B cell (primary cell): ENCODE measurements at regions not wholly inside any gene's neighbourhood (a gene's known extent, or its start where the extent isn't known, plus 50 kb on each side); places are given as distances from the start of the nearest gene placed in this dataset.

Source experiments
- ATAC-seq: fragments of 200-7000 bp; cut with Tn5 transposase; one replicate; pipeline ENCODE4 v1.10.0; 2021; ENCODE audit warnings: low read depth, mild to moderate bottlenecking, moderate number of reproducible peaks, moderate library complexity
- CTCF ChIA-PET: fragments of 350-600 bp; sonication (Branson Sonifier 250); formaldehyde crosslinking; loops from one replicate; lab custom pipeline; 2021; ENCODE audit warnings: antibody characterized with exemption, inconsistent platforms; lab: Charles Lee
- POLR2A ChIA-PET: fragments of 350-600 bp; sonication (Branson Sonifier 250); formaldehyde crosslinking; loops from one replicate; lab custom pipeline; 2021; ENCODE audit warnings: antibody characterized with exemption; lab: Charles Lee
- DNase-seq: peaks from one replicate; pipeline ENCODE4 v3.0.0; 2013
- H2AFZ ChIP-seq: 2 replicates; pipeline ENCODE4 v1.6.1; 2012; ENCODE audit warnings: mild to moderate bottlenecking, low read depth, low read length; ENCODE audit not compliant: insufficient read depth, poor library complexity, severe bottlenecking
- H3K27ac ChIP-seq, 2 donors: 1 replicate in 1 of 2; 2 replicates in 1 of 2; pipeline ENCODE4 v1.5.1; 2012 to 2013; ENCODE audit warnings: low read length in 2 of 2, mild to moderate bottlenecking in 2 of 2, moderate library complexity in 1 of 2
- H3K27me3 ChIP-seq, 4 experiments: fragments of 200-600 bp in 1 of 4; sonication (generic) in 1 of 4; replicated peaks in 1 of 4; 1 replicate in 2 of 4; 2 replicates in 2 of 4; pipeline versions ENCODE4 v1.6.1 to v1.7.0; 2013 to 2016; ENCODE audit warnings: low read length in 3 of 4, mild to moderate bottlenecking in 2 of 4, mixed read lengths in 1 of 4, moderate library complexity in 1 of 4; ENCODE audit not compliant: insufficient read depth in 4 of 4, control insufficient read depth in 3 of 4; ENCODE audit errors: control extremely low read depth in 1 of 4
- H3K36me3 ChIP-seq, 2 experiments: replicated peaks in 1 of 2; 1 replicate in 1 of 2; 2 replicates in 1 of 2; pipeline versions ENCODE4 v1.6.1 to v1.7.1; 2013; ENCODE audit warnings: low read length in 1 of 2; ENCODE audit not compliant: insufficient read depth in 2 of 2, control insufficient read depth in 1 of 2; ENCODE audit errors: control extremely low read depth in 1 of 2, extremely low read depth in 1 of 2
- H3K4me1 ChIP-seq, 2 donors: fragments of 200-600 bp in 1 of 2; sonication (generic) in 1 of 2; 1 replicate in 1 of 2; 2 replicates in 1 of 2; pipeline versions ENCODE4 v1.5.1 to v1.6.1; 2013 to 2017; ENCODE audit warnings: low read length in 2 of 2; ENCODE audit not compliant: control insufficient read depth in 2 of 2, insufficient read depth in 2 of 2
- H3K4me2 ChIP-seq: replicated peaks from 2 replicates; pipeline ENCODE3; 2012; ENCODE audit warnings: mild to moderate bottlenecking, low read depth, low read length; ENCODE audit not compliant: poor library complexity, severe bottlenecking
- H3K4me3 ChIP-seq, 5 experiments: fragments of 200-600 bp in 1 of 5; sonication (generic) in 1 of 5; 1 replicate in 3 of 5; 2 replicates in 2 of 5; pipeline versions ENCODE4 v1.5.1 to v1.7.0; 2011 to 2016; ENCODE audit warnings: low read length in 4 of 5, mild to moderate bottlenecking in 4 of 5, low read depth in 2 of 5, control low read depth in 1 of 5, moderate library complexity in 1 of 5; ENCODE audit not compliant: insufficient read depth in 1 of 5; ENCODE audit errors: control extremely low read depth in 1 of 5, extremely low read depth in 1 of 5
- H3K79me2 ChIP-seq: fragments of 200-600 bp; sonication (generic); one replicate; pipeline ENCODE4 v1.6.0; 2016; ENCODE audit warnings: low read length; ENCODE audit not compliant: control insufficient read depth, insufficient read depth
- H3K9ac ChIP-seq: fragments of 200-600 bp; sonication (generic); 2 replicates; pipeline ENCODE4 v1.6.1; 2017; ENCODE audit warnings: mild to moderate bottlenecking, low read length, moderate library complexity
- H3K9me3 ChIP-seq, 3 donors: one replicate each; pipeline versions ENCODE4 v1.6.1 to v1.7.1; 2013; ENCODE audit warnings: low read length in 2 of 3; ENCODE audit not compliant: control insufficient read depth in 2 of 3, insufficient read depth in 1 of 3; ENCODE audit errors: control extremely low read depth in 1 of 3
- H4K20me1 ChIP-seq: 2 replicates; pipeline ENCODE4 v1.6.0; 2012; ENCODE audit warnings: mild to moderate bottlenecking, low read length; ENCODE audit not compliant: insufficient read depth, control insufficient read depth, poor library complexity, severe bottlenecking
- H3K27ac Mint-ChIP-seq: one replicate; pipeline ENCODE4 v1.8.0; 2021; ENCODE audit warnings: mixed read lengths
- H3K27me3 Mint-ChIP-seq: one replicate; pipeline ENCODE4 v1.8.0; 2021; ENCODE audit warnings: mixed read lengths
- H3K4me1 Mint-ChIP-seq: one replicate; pipeline ENCODE4 v1.8.0; 2021; ENCODE audit warnings: mixed read lengths
- H3K4me3 Mint-ChIP-seq: one replicate; pipeline ENCODE4 v1.8.0; 2021; ENCODE audit warnings: mixed read lengths
- H3K9me3 Mint-ChIP-seq: one replicate; pipeline ENCODE4 v1.8.0; 2022; ENCODE audit warnings: mixed read lengths; ENCODE audit not compliant: insufficient read depth
- EZH2 ChIP-seq: IDR thresholded peaks from 2 replicates; pipeline ENCODE4 v1.6.1; 2012; ENCODE audit warnings: borderline replicate concordance, low read depth, mild to moderate bottlenecking, moderate library complexity, low read length; ENCODE audit not compliant: insufficient read depth, poor library complexity, severe bottlenecking
- WGBS: methylation state at CpG from one replicate; pipeline ENCODE4 v1.1.5; 2013; ENCODE audit warnings: missing lambda C conversion rate; ENCODE audit not compliant: insufficient coverage; 5-methylcytosine and 5-hydroxymethylcytosine counted together
- intact Hi-C: fragments of 100-400 bp; cut with micrococcal nuclease; formaldehyde crosslinking; loops from one replicate; pipeline ENCODE4 v1.10.0; 2022
- TF ChIP-seq, protein P1 (sequence below): fragments of 200-600 bp; IDR thresholded peaks from one replicate; pipeline ENCODE4 v1.8.0; 2022; ENCODE audit warnings: antibody characterized with exemption, mild to moderate bottlenecking

DNA sequence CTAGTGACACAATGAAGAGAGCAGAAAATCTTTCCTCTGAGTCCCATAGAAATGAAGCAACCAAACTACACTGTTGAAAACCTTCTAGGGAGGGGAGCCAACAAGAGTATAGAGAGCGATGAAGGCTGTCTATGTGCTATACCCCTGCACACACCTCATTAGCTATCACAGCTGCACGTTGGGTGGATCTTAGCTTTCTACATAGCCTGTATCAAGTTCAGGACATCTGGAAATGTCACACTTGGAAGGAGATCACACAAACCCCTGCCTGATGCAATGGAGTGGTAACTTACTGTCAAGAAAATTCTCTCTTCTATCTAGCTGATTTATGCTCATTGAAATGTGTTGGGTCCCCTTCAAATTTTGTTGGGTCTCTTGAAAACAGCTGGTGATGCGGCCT lies 127.0 kb upstream of the NTRK2 start:
- Histone ChIP-seq H3K36me3 (no peaks in the 10 kb centered on the region), H4K20me1 (no peaks in the 10 kb centered on the region), H3K27ac (no peak overlapping the region), H2AFZ (no peak overlapping the region), H3K4me1 (no peaks in the 10 kb centered on the region), H3K4me2 (no peak overlapping the region), H3K9me3 (peaks cover 0 to 14% (median 4%) of the 10 kb centered on the region in 3 donors), H3K27me3 (no peaks in the 10 kb centered on the region), H3K79me2 (no peaks in the 10 kb centered on the region), H3K4me3 (no peak overlapping the region), H3K9ac (no peak overlapping the region)
- ATAC-seq (no peak), DNase-seq (no peak)
- ChIA-PET POLR2A (no interaction called here), CTCF (no interaction called here)
- WGBS, result 83% methylated on average over 1 of the region's 3 CpGs
- H3K9me3 Mint-ChIP-seq, result peaks cover 6% of the 10 kb centered on the region
- H3K4me1 Mint-ChIP-seq, result no peaks in the 10 kb centered on the region
- H3K4me3 Mint-ChIP-seq, result no peak overlapping the region
- TF ChIP-seq EZH2, result no peak
- TF ChIP-seq, protein P1, sequence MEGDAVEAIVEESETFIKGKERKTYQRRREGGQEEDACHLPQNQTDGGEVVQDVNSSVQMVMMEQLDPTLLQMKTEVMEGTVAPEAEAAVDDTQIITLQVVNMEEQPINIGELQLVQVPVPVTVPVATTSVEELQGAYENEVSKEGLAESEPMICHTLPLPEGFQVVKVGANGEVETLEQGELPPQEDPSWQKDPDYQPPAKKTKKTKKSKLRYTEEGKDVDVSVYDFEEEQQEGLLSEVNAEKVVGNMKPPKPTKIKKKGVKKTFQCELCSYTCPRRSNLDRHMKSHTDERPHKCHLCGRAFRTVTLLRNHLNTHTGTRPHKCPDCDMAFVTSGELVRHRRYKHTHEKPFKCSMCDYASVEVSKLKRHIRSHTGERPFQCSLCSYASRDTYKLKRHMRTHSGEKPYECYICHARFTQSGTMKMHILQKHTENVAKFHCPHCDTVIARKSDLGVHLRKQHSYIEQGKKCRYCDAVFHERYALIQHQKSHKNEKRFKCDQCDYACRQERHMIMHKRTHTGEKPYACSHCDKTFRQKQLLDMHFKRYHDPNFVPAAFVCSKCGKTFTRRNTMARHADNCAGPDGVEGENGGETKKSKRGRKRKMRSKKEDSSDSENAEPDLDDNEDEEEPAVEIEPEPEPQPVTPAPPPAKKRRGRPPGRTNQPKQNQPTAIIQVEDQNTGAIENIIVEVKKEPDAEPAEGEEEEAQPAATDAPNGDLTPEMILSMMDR, result no peak
- no peak overlapping the region for H3K27ac Mint-ChIP-seq
- H3K27me3 Mint-ChIP-seq, result no peaks in the 10 kb centered on the region
- intact Hi-C loops, result no loop called here

DNA sequence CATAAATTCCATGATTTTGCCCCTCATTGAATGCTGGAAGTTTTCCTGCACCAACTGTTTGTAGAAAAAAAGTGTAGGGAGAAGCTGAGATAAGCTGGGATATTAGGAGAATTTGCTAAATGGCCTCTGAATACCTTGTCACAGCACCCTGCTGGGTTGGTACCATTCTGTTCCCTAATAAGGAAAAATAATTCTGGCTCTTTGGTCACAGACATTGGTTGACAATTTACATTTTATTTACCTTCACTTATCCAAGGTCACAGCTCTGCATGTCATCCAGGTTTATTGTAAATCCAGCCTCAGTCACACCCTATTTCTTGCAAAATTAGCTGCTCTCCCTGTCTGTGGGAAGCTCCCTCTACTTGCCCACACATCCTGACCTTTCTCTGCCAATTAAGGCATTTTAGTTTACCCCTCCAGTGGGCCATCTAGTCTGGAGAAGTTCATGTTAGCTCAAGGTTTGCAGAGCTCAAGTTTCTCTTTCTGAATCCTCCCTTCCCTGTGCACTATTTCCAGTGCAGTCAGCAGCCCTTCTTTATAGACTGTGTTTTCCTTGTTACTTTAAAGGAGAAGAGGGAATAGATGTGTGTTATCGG lies 115.4 kb upstream of the NTRK2 start:
- DNase-seq, result no peak
- no peaks in the 10 kb centered on the region for H4K20me1 ChIP-seq
- no peak for ATAC-seq
- H3K4me2 ChIP-seq, result no peak overlapping the region
- intact Hi-C loops, result no loop called here
- H3K27me3 ChIP-seq, result no peaks in the 10 kb centered on the region
- H3K4me1 Mint-ChIP-seq, result no peaks in the 10 kb centered on the region
- H3K9ac ChIP-seq, result no peak overlapping the region
- H3K27me3 Mint-ChIP-seq, result peaks cover 5% of the 10 kb centered on the region
- H3K27ac ChIP-seq, result no peak overlapping the region
- no peaks in the 10 kb centered on the region for H3K36me3 ChIP-seq
- no peak overlapping the region for H3K4me3 Mint-ChIP-seq
- H3K9me3 Mint-ChIP-seq, result peaks cover 2% of the 10 kb centered on the region
- H3K27ac Mint-ChIP-seq, result no peak overlapping the region
- H3K9me3 ChIP-seq, result no peaks in the 10 kb centered on the region
- H2AFZ ChIP-seq, result no peak overlapping the region
- ChIA-PET CTCF (no interaction called here), POLR2A (no interaction called here)
- TF ChIP-seq, protein P1, result no peak
- TF ChIP-seq EZH2, result no peak
- H3K4me3 ChIP-seq, result no peak overlapping the region
- H3K4me1 ChIP-seq, result no peaks in the 10 kb centered on the region
- no CpG with 5 or more reads among the region's 1 CpG for WGBS
- H3K79me2 ChIP-seq, result no peaks in the 10 kb centered on the region
